H9 (cell line): ENCODE measurements at regions not wholly inside any gene's neighbourhood (a gene's known extent, or its start where the extent isn't known, plus 50 kb on each side); places are given as distances from the start of the nearest gene placed in this dataset.

ENCODE experiments used
- DNase-seq: peaks from one replicate; pipeline ENCODE4 v3.0.0-alpha.2; 2017
- H2AFZ ChIP-seq: one replicate; pipeline ENCODE4 v1.6.1; 2013; ENCODE audit warnings: mild to moderate bottlenecking, low read length, control low read depth, moderate library complexity
- H2AK5ac ChIP-seq: 2 replicates; pipeline ENCODE4 v1.6.1; 2013; ENCODE audit warnings: low read length, control low read depth, mixed read lengths; ENCODE audit not compliant: insufficient read length
- H2BK120ac ChIP-seq: one replicate; pipeline ENCODE4 v1.6.1; 2013; ENCODE audit warnings: low read depth, mild to moderate bottlenecking, low read length, control low read depth, inconsistent platforms; ENCODE audit not compliant: poor library complexity, severe bottlenecking
- H2BK12ac ChIP-seq: 2 replicates; pipeline ENCODE4 v1.6.1; 2013; ENCODE audit warnings: low read length, control low read depth, mixed read lengths, low read depth; ENCODE audit not compliant: insufficient read length
- H2BK15ac ChIP-seq: 2 replicates; pipeline ENCODE4 v1.6.1; 2013; ENCODE audit warnings: low read depth, low read length, control low read depth
- H2BK20ac ChIP-seq: one replicate; pipeline ENCODE4 v1.6.1; 2013; ENCODE audit warnings: low read depth, mild to moderate bottlenecking, low read length, control low read depth, inconsistent platforms; ENCODE audit not compliant: poor library complexity, severe bottlenecking
- H2BK5ac ChIP-seq: 2 replicates; pipeline ENCODE4 v1.6.1; 2013; ENCODE audit warnings: low read length, control low read depth, mixed read lengths; ENCODE audit not compliant: insufficient read length
- H3K14ac ChIP-seq: 2 replicates; pipeline ENCODE4 v1.6.1; 2013; ENCODE audit warnings: low read length, control low read depth; ENCODE audit not compliant: insufficient read depth
- H3K18ac ChIP-seq: 2 replicates; pipeline ENCODE4 v1.6.1; 2013; ENCODE audit warnings: low read depth, mild to moderate bottlenecking, mixed read lengths, low read length, control low read depth; ENCODE audit not compliant: insufficient read length
- H3K23ac ChIP-seq: 2 replicates; pipeline ENCODE4 v1.6.1; 2013; ENCODE audit warnings: low read length, control low read depth, mixed read lengths, low read depth; ENCODE audit not compliant: insufficient read length
- H3K23me2 ChIP-seq: 2 replicates; pipeline ENCODE4 v1.6.1; 2013; ENCODE audit warnings: low read depth, mild to moderate bottlenecking, mixed read lengths, low read length, control low read depth; ENCODE audit not compliant: insufficient read length, poor library complexity, severe bottlenecking
- H3K27ac ChIP-seq: 2 replicates; pipeline ENCODE4 v1.5.1; 2013; ENCODE audit warnings: low read length, control low read depth, mixed read lengths, low read depth; ENCODE audit not compliant: insufficient read length
- H3K27me3 ChIP-seq: 2 replicates; pipeline ENCODE4 v1.6.1; 2013; ENCODE audit warnings: low read length, control low read depth, inconsistent platforms; ENCODE audit not compliant: insufficient read depth
- H3K4ac ChIP-seq: 2 replicates; pipeline ENCODE4 v1.6.1; 2013; ENCODE audit warnings: low read depth, mild to moderate bottlenecking, control low read depth, inconsistent platforms, low read length, moderate library complexity
- H3K4me1 ChIP-seq: 2 replicates; pipeline ENCODE4 v1.6.1; 2013; ENCODE audit warnings: low read length, control low read depth, inconsistent platforms; ENCODE audit not compliant: insufficient read depth
- H3K4me2 ChIP-seq: 2 replicates; pipeline ENCODE4 v1.6.1; 2013; ENCODE audit warnings: low read length, control low read depth, mixed read lengths; ENCODE audit not compliant: insufficient read length, insufficient read depth
- H3K56ac ChIP-seq: 2 replicates; pipeline ENCODE4 v1.6.1; 2013; ENCODE audit warnings: low read depth, mild to moderate bottlenecking, mixed read lengths, low read length, control low read depth; ENCODE audit not compliant: insufficient read length
- H3K79me1 ChIP-seq: 2 replicates; pipeline ENCODE4 v1.6.1; 2013; ENCODE audit warnings: low read depth, mild to moderate bottlenecking, moderate library complexity, low read length, control low read depth, inconsistent platforms; ENCODE audit not compliant: insufficient read depth, poor library complexity, severe bottlenecking
- H3K79me2 ChIP-seq: 2 replicates; pipeline ENCODE4 v1.6.1; 2013; ENCODE audit warnings: low read length, control low read depth, inconsistent platforms; ENCODE audit not compliant: insufficient read depth
- H3K9ac ChIP-seq: 2 replicates; pipeline ENCODE4 v1.6.1; 2013; ENCODE audit warnings: low read length, control low read depth, mixed read lengths; ENCODE audit not compliant: insufficient read length; ENCODE audit errors: extremely low read depth
- H3K9me3 ChIP-seq: one replicate; pipeline ENCODE4 v1.6.1; 2013; ENCODE audit warnings: low read depth, low read length, inconsistent platforms; ENCODE audit not compliant: control insufficient read depth
- H3T11ph ChIP-seq: one replicate; pipeline ENCODE4 v1.6.1; 2013; ENCODE audit warnings: mild to moderate bottlenecking, low read length, control low read depth, inconsistent platforms
- H4K20me1 ChIP-seq: one replicate; pipeline ENCODE4 v1.6.1; 2013; ENCODE audit not compliant: control insufficient read depth, insufficient read length, insufficient read depth
- H4K5ac ChIP-seq: 2 replicates; pipeline ENCODE4 v1.6.1; 2013; ENCODE audit warnings: low read depth, mild to moderate bottlenecking, mixed read lengths, low read length, control low read depth; ENCODE audit not compliant: insufficient read length
- H4K8ac ChIP-seq: replicated peaks from 2 replicates; pipeline ENCODE4 v1.6.1; 2013; ENCODE audit warnings: low read length, control low read depth, mixed read lengths, low read depth; ENCODE audit not compliant: insufficient read length
- H4K91ac ChIP-seq: 2 replicates; pipeline ENCODE4 v1.6.1; 2013; ENCODE audit warnings: low read depth, mild to moderate bottlenecking, moderate library complexity, mixed read lengths, low read length, control low read depth; ENCODE audit not compliant: insufficient read length
- H3K27ac Mint-ChIP-seq, 3 experiments: 2 replicates in 2 of 3; 3 replicates in 1 of 3; pipeline ENCODE4 v1.8.0; 2020 to 2021; ENCODE audit warnings: mixed read lengths in 3 of 3, mild to moderate bottlenecking in 1 of 3, moderate library complexity in 1 of 3
- H3K27me3 Mint-ChIP-seq: 2 replicates; pipeline ENCODE4 v1.8.0; 2021; ENCODE audit warnings: low read depth, mild to moderate bottlenecking, moderate library complexity, mixed read lengths
- H3K36me3 Mint-ChIP-seq, 3 experiments: 2 replicates in 2 of 3; 3 replicates in 1 of 3; pipeline ENCODE4 v1.8.0; 2020 to 2021; ENCODE audit warnings: low read depth in 3 of 3, mixed read lengths in 3 of 3; ENCODE audit not compliant: insufficient read depth in 1 of 3
- H3K4me1 Mint-ChIP-seq, 2 experiments: 2 replicates each; pipeline ENCODE4 v1.8.0; 2020; ENCODE audit warnings: mixed read lengths in 2 of 2
- H3K4me3 Mint-ChIP-seq, 2 experiments: 2 replicates in 1 of 2; 3 replicates in 1 of 2; pipeline ENCODE4 v1.8.0; 2020 to 2021; ENCODE audit warnings: mild to moderate bottlenecking in 2 of 2, mixed read lengths in 2 of 2, moderate library complexity in 1 of 2
- H3K9me3 Mint-ChIP-seq, 2 experiments: 2 replicates in 1 of 2; 3 replicates in 1 of 2; pipeline ENCODE4 v1.8.0; 2020; ENCODE audit warnings: mild to moderate bottlenecking in 2 of 2, mixed read lengths in 2 of 2, moderate library complexity in 1 of 2
- WGBS: extraction: QIAGEN DNeasy Blood & Tissue Kit; methylation state at CpG from one replicate; pipeline ENCODE4 v1.1.7; 2013; ENCODE audit warnings: missing lambda C conversion rate, low lambda C conversion rate, mixed read lengths; ENCODE audit not compliant: insufficient read length; ENCODE audit errors: extremely low coverage; 5-methylcytosine and 5-hydroxymethylcytosine counted together
- TF ChIP-seq, protein P1 (sequence below): fragments of 200-600 bp; sonication (generic); conservative IDR thresholded peaks from 3 replicates; pipeline ENCODE4 v1.8.0; 2021; ENCODE audit warnings: antibody characterized with exemption, mild to moderate bottlenecking

DNA sequence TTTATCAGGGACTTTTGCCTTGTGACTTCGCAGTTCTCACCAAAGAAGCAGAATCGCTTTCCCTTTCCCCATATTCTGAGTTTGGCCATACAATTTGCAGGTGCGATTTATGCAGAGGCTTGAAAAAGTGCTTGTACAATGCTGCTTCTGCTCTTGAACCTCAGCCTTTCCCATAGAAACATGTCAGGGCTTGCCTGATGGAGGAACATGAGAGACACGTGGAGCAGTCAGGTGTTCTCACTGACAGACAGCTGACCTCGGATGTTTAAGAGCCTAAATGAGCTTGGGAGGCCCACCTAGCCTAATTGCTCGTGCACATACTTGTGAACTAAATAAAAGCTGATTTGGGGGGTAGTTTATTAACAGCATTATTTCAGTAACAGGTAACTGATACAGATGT, 290.0 kb downstream of the S1PR1 start:
- H2AFZ ChIP-seq: no peak overlapping the region
- H3K4me1 ChIP-seq: no peaks in the 10 kb centered on the region
- H3K23me2 ChIP-seq: no peaks in the 10 kb centered on the region
- H3K9me3 ChIP-seq: no peaks in the 10 kb centered on the region
- no peak overlapping the region for H4K8ac ChIP-seq
- no peak overlapping the region for H2BK12ac ChIP-seq
- no peak overlapping the region for H2BK5ac ChIP-seq
- H3K56ac ChIP-seq: no peak overlapping the region
- no peaks in the 10 kb centered on the region for H3K27me3 ChIP-seq
- H3K9me3 Mint-ChIP-seq: peaks cover 3 to 4% of the 10 kb centered on the region in 2 experiments; a peak in 2 of 5 replicates
- no peak overlapping the region for H4K91ac ChIP-seq
- H3K27ac ChIP-seq: no peak overlapping the region
- no peak overlapping the region for H2BK120ac ChIP-seq
- no peak overlapping the region for H3K4me2 ChIP-seq
- peak overlapping the region in 1 of 3 experiments; percentile 41; a peak in 1 of 7 replicates for H3K27ac Mint-ChIP-seq
- H3K4me3 Mint-ChIP-seq: no peak overlapping the region
- no peak overlapping the region for H2AK5ac ChIP-seq
- TF ChIP-seq, protein P1, sequence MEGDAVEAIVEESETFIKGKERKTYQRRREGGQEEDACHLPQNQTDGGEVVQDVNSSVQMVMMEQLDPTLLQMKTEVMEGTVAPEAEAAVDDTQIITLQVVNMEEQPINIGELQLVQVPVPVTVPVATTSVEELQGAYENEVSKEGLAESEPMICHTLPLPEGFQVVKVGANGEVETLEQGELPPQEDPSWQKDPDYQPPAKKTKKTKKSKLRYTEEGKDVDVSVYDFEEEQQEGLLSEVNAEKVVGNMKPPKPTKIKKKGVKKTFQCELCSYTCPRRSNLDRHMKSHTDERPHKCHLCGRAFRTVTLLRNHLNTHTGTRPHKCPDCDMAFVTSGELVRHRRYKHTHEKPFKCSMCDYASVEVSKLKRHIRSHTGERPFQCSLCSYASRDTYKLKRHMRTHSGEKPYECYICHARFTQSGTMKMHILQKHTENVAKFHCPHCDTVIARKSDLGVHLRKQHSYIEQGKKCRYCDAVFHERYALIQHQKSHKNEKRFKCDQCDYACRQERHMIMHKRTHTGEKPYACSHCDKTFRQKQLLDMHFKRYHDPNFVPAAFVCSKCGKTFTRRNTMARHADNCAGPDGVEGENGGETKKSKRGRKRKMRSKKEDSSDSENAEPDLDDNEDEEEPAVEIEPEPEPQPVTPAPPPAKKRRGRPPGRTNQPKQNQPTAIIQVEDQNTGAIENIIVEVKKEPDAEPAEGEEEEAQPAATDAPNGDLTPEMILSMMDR: no peak
- H3K18ac ChIP-seq: no peak overlapping the region
- H3K14ac ChIP-seq: no peak overlapping the region
- WGBS: no CpG with 5 or more reads among the region's 6 CpGs
- no peaks in the 10 kb centered on the region for H3K79me2 ChIP-seq
- H3K27me3 Mint-ChIP-seq: no peaks in the 10 kb centered on the region; the same call in 1 of the 2 replicates
- DNase-seq: no peak
- no peaks in the 10 kb centered on the region for H4K20me1 ChIP-seq
- H3K9ac ChIP-seq: no peak overlapping the region
- no peak overlapping the region for H2BK20ac ChIP-seq
- H3K79me1 ChIP-seq: no peaks in the 10 kb centered on the region
- no peak overlapping the region for H2BK15ac ChIP-seq
- H3K4me1 Mint-ChIP-seq: no peaks in the 10 kb centered on the region; a peak in 1 of 4 replicates
- H4K5ac ChIP-seq: no peak overlapping the region
- H3K23ac ChIP-seq: no peak overlapping the region
- peaks cover 0 to 4% (median 0%) of the 10 kb centered on the region in 3 experiments; a peak in 1 of 7 replicates for H3K36me3 Mint-ChIP-seq
- H3T11ph ChIP-seq: no peak overlapping the region
- no peak overlapping the region for H3K4ac ChIP-seq
